ENCODE measurements at regions not wholly inside any gene's neighbourhood (a gene's known extent, or its start where the extent isn't known, plus 50 kb on each side); places are given as distances from the start of the nearest gene placed in this dataset.
A peak's percentile ranks its signal among the peaks of the same experiment; 100 is the strongest.

- TF ChIP-seq INSM2 (tag by site-specific recombination; IDR thresholded peaks at IDR 0.05) (no peak), ZNF148 (tag by site-specific recombination; IDR thresholded peaks at IDR 0.05; ENCODE audit: borderline replicate concordance) (no peak), IKZF3 (tag by site-specific recombination; IDR thresholded peaks at IDR 0.05) (no peak)
Measured at GRCh38 chr12:44942714-44943113, 66.6 kb upstream of the NELL2 start (continued).

GRCh38 chr12:44930972-44931600 is 55.0 kb upstream of the NELL2 start:
- Histone ChIP-seq H3K4me1 (ENCODE audit: control insufficient read depth, insufficient read depth, low read length) (no peaks in the 10 kb centered on the region), H3K9me3 (ENCODE audit: control insufficient read depth, insufficient read depth, low read depth, low read length) (no peaks in the 10 kb centered on the region), H3K27ac (ENCODE audit: extremely low read depth, low read depth, low read length) (no peak overlapping the region), H3K36me3 (ENCODE audit: control insufficient read depth in 2 of 2, insufficient read depth in 1 of 2, low read length in 2 of 2) (no peaks in the 10 kb centered on the region), H3K4me3 (ENCODE audit: low read depth, low read length) (no peak overlapping the region)
- TF ChIP-seq ZNF701 (tag by site-specific recombination; IDR thresholded peaks at IDR 0.05) (no peak), ZNF311 (tag by site-specific recombination; IDR thresholded peaks at IDR 0.05; ENCODE audit: borderline replicate concordance) (no peak), ZNF423 (tag by site-specific recombination; IDR thresholded peaks at IDR 0.05) (no peak), KLF9 (tag by site-specific recombination; IDR thresholded peaks at IDR 0.05; ENCODE audit: low read depth) (no peak), ZNF654 (tag by site-specific recombination; IDR thresholded peaks at IDR 0.05; ENCODE audit: low read depth) (peak; percentile 95), ZNF16 (tag by site-specific recombination; IDR thresholded peaks at IDR 0.05; ENCODE audit: low read depth) (no peak), ZNF580 (tag by site-specific recombination; IDR thresholded peaks at IDR 0.05) (no peak), ZNF366 (tag by site-specific recombination; conservative IDR thresholded peaks at IDR 0.05) (no peak), ZNF223 (tag by site-specific recombination; IDR thresholded peaks at IDR 0.05) (no peak), ZNF350 (tag by site-specific recombination; IDR thresholded peaks at IDR 0.05) (no peak), ZFP3 (tag by site-specific recombination; IDR thresholded peaks at IDR 0.05; ENCODE audit: low read depth) (no peak), ZNF112 (tag by site-specific recombination; IDR thresholded peaks at IDR 0.05) (no peak), ZNF791 (tag by site-specific recombination; IDR thresholded peaks at IDR 0.05) (no peak), ZNF785 (tag by site-specific recombination; IDR thresholded peaks at IDR 0.05) (no peak), SP3 (tag by site-specific recombination; IDR thresholded peaks at IDR 0.05) (no peak), ZNF660 (tag by site-specific recombination; IDR thresholded peaks at IDR 0.05) (0 out of 2 replicates have a peak, but pooled peaks have one; percentile 60), ZNF394 (tag by site-specific recombination; IDR thresholded peaks at IDR 0.05; ENCODE audit: borderline replicate concordance) (peak; percentile 33; the same call in 1 of the 2 replicates)
- POLR2A ChIA-PET: no interaction called here
- CTCF ChIA-PET: interaction anchor here (0.6 to 2.7 kb wide), 21 partner anchors 10 to 1590 kb away, joined by 3 to 19 read pairs (median 4); partner anchors contain the start of gene NELL2

All from HEK293 (cell line).